Gastroesophageal sphincter (tissue), 3 donors: ENCODE measurements at regions not wholly inside any gene's neighbourhood (a gene's known extent, or its start where the extent isn't known, plus 50 kb on each side); places are given as distances from the start of the nearest gene placed in this dataset.

Experiments
- CTCF ChIP-seq, 4 experiments: fragments of 200-600 bp in 2 of 4; fragments of 450-650 bp in 2 of 4; sonication (generic) in 1 of 4; IDR thresholded peaks; one replicate each; pipeline ENCODE4 v1.5.1; 2017 to 2019; ENCODE audit warnings: antibody characterized with exemption in 4 of 4, mild to moderate bottlenecking in 2 of 4, moderate library complexity in 2 of 4
- EP300 ChIP-seq: sonication (generic); formaldehyde crosslinking; IDR thresholded peaks from one replicate; pipeline ENCODE4 v1.6.1; 2017; ENCODE audit warnings: antibody characterized with exemption, mild to moderate bottlenecking
- POLR2A ChIP-seq, 2 donors: fragments of 450-650 bp; IDR thresholded peaks; one replicate each; pipeline ENCODE4 v1.6.1; 2017; ENCODE audit warnings: antibody characterized with exemption in 2 of 2, mild to moderate bottlenecking in 2 of 2, moderate library complexity in 1 of 2
- POLR2AphosphoS5 ChIP-seq: sonication (generic); formaldehyde crosslinking; IDR thresholded peaks from one replicate; pipeline ENCODE4 v1.6.1; 2017; ENCODE audit warnings: antibody characterized with exemption

GRCh38 chr13:73462241-73462640 lies 403.4 kb downstream of the KLF5 start:
- TF ChIP-seq CTCF (IDR thresholded peaks at IDR 0.05) (no peak), POLR2A (IDR thresholded peaks at IDR 0.05) (no peak), POLR2AphosphoS5 (no peak), EP300 (no peak)
